Activated CD4-positive, alpha-beta memory T cell treated with anti-CD3 and anti-CD28 coated beads for 36 hours (primary cell): ENCODE measurements at regions not wholly inside any gene's neighbourhood (a gene's known extent, or its start where the extent isn't known, plus 50 kb on each side); places are given as distances from the start of the nearest gene placed in this dataset.

Source experiments
- CTCF ChIA-PET: fragments of 350-600 bp; sonication (Branson Sonifier 250); formaldehyde crosslinking; loops from one replicate; lab custom pipeline; 2021; ENCODE audit warnings: antibody characterized with exemption, inconsistent platforms; lab: Charles Lee
- POLR2A ChIA-PET: fragments of 350-600 bp; sonication (Branson Sonifier 250); formaldehyde crosslinking; loops from one replicate; lab custom pipeline; 2021; ENCODE audit warnings: antibody characterized with exemption; lab: Charles Lee
- DNase-seq: peaks from one replicate; pipeline ENCODE4 v3.0.0-alpha.2; 2020
- H3K27ac Mint-ChIP-seq: one replicate; pipeline ENCODE4 v1.8.0; 2021; ENCODE audit warnings: mixed read lengths
- H3K27me3 Mint-ChIP-seq: one replicate; pipeline ENCODE4 v1.8.0; 2021; ENCODE audit warnings: mixed read lengths
- H3K36me3 Mint-ChIP-seq: one replicate; pipeline ENCODE4 v1.8.0; 2021; ENCODE audit warnings: mixed read lengths
- H3K4me1 Mint-ChIP-seq: one replicate; pipeline ENCODE4 v1.8.0; 2021; ENCODE audit warnings: low read depth, mixed read lengths
- H3K4me3 Mint-ChIP-seq: one replicate; pipeline ENCODE4 v1.8.0; 2021; ENCODE audit warnings: mild to moderate bottlenecking, mixed read lengths
- H3K9me3 Mint-ChIP-seq: one replicate; pipeline ENCODE4 v1.8.0; 2021; ENCODE audit warnings: mixed read lengths
- intact Hi-C: fragments of 100-400 bp; cut with micrococcal nuclease; formaldehyde crosslinking; loops from one replicate; pipeline ENCODE4 v1.15.1; 2023

DNA sequence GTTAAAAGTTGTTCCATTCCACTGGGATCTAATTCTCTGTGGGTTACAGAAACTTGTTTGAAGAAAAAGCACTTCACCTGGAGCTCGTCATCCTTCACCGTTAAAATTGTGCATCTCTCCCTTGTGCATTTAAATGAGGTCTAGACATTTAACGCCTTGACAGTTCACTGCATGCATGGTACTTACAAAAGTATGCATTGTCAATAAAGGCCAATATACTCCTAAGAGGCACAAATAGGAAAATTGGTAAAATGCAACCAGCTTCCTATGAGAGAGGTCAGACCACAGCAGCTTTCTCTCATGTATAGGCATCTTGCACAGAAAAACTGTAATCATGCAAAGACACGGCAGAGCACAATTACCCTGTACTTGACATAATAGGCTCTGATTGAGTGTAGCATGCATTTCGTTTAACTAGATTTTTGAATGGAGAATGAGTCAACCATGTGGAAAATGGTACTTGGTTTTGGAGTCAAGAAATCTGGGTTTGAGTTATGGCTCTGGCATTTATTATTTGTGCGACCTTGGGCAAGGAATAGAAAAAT lies 378.5 kb downstream of the RFPL4B start:
- POLR2A ChIA-PET = interaction anchor here (0.6 kb wide), 1 partner anchor 734 kb away, joined by 3 read pairs; no protein-coding TSS in a partner anchor
- no peak overlapping the region for H3K4me3 Mint-ChIP-seq
- CTCF ChIA-PET = no interaction called here
- DNase-seq = no peak
- no peaks in the 10 kb centered on the region for H3K27me3 Mint-ChIP-seq
- no peak overlapping the region for H3K27ac Mint-ChIP-seq
- no peaks in the 10 kb centered on the region for H3K9me3 Mint-ChIP-seq
- no peaks in the 10 kb centered on the region for H3K36me3 Mint-ChIP-seq
- intact Hi-C loops = no loop called here
- H3K4me1 Mint-ChIP-seq = no peaks in the 10 kb centered on the region

DNA sequence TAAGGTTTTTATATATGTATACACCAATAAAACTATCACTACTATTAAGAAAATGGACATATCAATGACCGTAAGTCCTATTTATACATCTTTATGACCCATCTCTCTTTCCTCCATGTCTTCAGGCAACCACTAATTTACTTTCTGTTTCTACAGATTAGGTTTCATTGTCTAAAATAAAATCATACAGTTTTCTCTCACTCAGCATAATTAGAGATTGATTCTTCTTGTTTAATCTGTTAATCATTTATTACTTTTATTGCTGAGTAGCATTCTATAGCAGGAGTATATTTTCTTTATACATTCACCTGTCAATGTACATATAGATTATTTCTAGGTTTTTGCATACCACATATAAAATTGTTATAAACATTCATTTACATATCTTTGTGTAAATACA lies 388.0 kb downstream of the RFPL4B start:
- no peak for DNase-seq
- Mint-ChIP-seq H3K27me3 (no peaks in the 10 kb centered on the region), H3K36me3 (no peaks in the 10 kb centered on the region), H3K4me1 (no peaks in the 10 kb centered on the region), H3K27ac (no peak overlapping the region), H3K4me3 (no peak overlapping the region), H3K9me3 (peaks cover 3% of the 10 kb centered on the region)
- ChIA-PET CTCF (no interaction called here), POLR2A (no interaction called here)
- intact Hi-C loops = no loop called here

DNA sequence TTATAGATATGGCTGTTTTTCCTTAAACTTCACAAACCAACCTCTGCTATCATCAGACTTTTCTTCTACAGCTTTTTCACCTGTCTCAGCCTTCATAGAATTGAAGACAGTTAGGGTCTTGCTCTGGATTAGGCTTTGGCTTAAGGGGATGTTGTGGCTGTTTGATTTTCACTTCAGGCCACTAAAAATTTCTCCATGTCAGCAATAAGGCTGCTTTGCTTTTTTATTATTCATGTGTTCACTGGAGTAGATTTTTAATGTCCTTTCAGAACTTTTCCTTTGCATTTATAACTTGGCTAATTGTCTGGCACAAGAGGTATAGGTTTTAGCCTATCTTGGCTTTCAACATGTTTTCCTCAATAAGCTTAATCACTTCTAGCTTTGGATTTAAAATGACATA lies 392.6 kb downstream of the RFPL4B start:
- no peaks in the 10 kb centered on the region for H3K36me3 Mint-ChIP-seq
- POLR2A ChIA-PET = no interaction called here
- no peak for DNase-seq
- no peaks in the 10 kb centered on the region for H3K27me3 Mint-ChIP-seq
- H3K4me3 Mint-ChIP-seq = no peak overlapping the region
- H3K4me1 Mint-ChIP-seq = no peaks in the 10 kb centered on the region
- CTCF ChIA-PET = no interaction called here
- H3K9me3 Mint-ChIP-seq = no peaks in the 10 kb centered on the region
- H3K27ac Mint-ChIP-seq = no peak overlapping the region
- intact Hi-C loops = no loop called here

DNA sequence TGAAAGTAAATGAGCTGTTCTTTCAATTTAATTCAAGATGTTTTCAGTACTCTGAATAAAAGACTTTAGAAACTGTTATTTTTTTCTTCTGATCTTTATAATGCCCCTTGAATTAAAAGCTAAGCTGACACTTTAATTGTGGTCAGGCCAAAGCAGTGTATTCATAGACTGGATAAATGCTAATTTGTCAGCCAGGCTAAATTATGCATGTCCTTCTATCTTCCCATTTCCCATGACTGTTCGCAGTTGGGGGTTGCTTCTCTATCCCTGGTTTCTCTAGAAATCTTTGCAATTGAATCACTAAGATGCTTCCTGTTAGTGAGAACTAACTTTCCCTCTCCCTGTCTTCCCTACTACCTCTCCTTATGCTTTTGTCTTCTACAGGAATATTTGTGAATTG lies 396.2 kb downstream of the RFPL4B start:
- no peak for DNase-seq
- Mint-ChIP-seq H3K9me3 (no peaks in the 10 kb centered on the region), H3K27me3 (no peaks in the 10 kb centered on the region), H3K4me3 (no peak overlapping the region), H3K36me3 (no peaks in the 10 kb centered on the region), H3K4me1 (no peaks in the 10 kb centered on the region), H3K27ac (no peak overlapping the region)
- intact Hi-C loops = no loop called here
- CTCF ChIA-PET = no interaction called here
- POLR2A ChIA-PET = no interaction called here

DNA sequence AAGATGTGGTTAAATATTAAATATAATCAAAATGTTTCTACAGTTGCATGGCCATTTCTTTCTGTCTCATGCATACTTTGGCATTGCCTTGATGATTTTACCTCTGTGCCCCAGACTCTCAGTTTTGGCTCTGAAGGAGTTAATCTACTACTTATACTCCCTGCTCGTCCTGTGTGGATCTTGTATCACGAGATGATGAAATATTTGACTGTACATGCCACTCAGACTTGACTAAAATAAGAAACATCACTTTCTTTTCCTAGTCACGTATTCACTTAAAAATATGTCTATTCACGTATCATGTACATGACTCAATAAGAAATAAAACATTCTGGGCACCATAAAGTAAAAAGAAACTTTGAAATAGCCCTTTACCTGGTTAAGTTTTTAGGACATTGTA lies 397.7 kb downstream of the RFPL4B start:
- H3K4me1 Mint-ChIP-seq = no peaks in the 10 kb centered on the region
- H3K9me3 Mint-ChIP-seq = no peaks in the 10 kb centered on the region
- intact Hi-C loops = no loop called here
- H3K4me3 Mint-ChIP-seq = no peak overlapping the region
- no peaks in the 10 kb centered on the region for H3K27me3 Mint-ChIP-seq
- H3K36me3 Mint-ChIP-seq = no peaks in the 10 kb centered on the region
- CTCF ChIA-PET = no interaction called here
- no peak for DNase-seq
- H3K27ac Mint-ChIP-seq = no peak overlapping the region
- POLR2A ChIA-PET = no interaction called here

DNA sequence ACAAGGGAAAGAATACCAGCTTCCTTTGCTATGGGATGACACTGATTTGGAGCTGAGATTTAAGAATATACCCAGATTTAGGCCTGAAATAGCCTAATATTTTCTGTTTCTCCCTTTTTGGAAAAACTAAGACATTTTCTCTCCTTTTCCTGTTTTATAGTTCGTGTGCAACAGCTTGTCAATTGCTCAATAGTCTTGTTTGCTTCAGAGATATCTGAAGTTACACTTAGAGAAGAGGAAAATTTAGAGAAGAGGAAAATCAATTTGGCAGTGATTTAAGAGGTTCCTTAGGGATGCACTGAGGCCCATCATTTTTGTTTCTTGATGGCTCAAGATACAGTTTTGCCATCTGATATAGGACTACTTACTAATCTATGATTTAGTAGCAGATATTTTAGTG lies 398.6 kb downstream of the RFPL4B start:
- Mint-ChIP-seq H3K4me1 (no peaks in the 10 kb centered on the region), H3K27ac (no peak overlapping the region), H3K9me3 (no peaks in the 10 kb centered on the region), H3K36me3 (no peaks in the 10 kb centered on the region), H3K27me3 (no peaks in the 10 kb centered on the region), H3K4me3 (no peak overlapping the region)
- intact Hi-C loops = no loop called here
- CTCF ChIA-PET = no interaction called here
- POLR2A ChIA-PET = no interaction called here
- no peak for DNase-seq

DNA sequence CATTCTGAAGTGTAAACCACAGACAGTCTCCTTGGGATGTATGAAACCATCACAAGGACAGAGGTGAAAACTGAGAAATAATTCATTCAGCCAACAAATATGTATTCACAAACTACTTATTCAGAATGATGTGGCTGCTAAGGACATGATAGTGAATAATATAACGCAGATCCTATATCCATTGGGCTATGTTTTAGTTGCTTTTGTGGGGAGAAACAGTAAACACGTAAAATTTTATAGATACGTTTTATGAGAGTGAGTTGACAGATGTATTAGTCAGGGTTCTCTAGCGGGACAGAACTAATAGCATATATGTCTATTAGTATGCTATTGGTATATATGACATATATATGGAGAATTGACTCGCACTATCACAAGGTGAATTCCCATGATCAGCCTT lies 402.5 kb downstream of the RFPL4B start:
- H3K9me3 Mint-ChIP-seq = no peaks in the 10 kb centered on the region
- H3K27me3 Mint-ChIP-seq = no peaks in the 10 kb centered on the region
- no peak overlapping the region for H3K27ac Mint-ChIP-seq
- no peaks in the 10 kb centered on the region for H3K4me1 Mint-ChIP-seq
- H3K36me3 Mint-ChIP-seq = no peaks in the 10 kb centered on the region
- ChIA-PET CTCF (no interaction called here), POLR2A (no interaction called here)
- no peak overlapping the region for H3K4me3 Mint-ChIP-seq
- intact Hi-C loops = no loop called here
- no peak for DNase-seq

DNA sequence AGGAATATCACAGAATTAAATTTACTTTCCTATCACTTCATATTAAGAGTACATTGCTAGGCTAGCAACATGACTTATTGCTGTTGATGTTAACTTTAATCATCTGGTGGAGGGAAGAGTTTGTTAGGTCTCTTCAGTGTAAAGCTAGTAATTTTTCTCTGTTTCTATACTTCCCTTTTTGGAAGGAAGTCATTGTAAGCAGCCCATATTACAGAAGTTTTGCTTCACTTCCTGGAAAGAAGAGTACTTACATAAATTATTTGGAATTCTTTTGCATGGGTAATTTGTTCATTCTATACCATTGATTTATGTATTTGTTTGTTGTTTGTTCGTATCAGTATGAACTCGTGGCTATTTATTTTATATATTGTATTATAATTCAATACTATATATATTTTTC lies 405.2 kb downstream of the RFPL4B start:
- intact Hi-C loops = no loop called here
- POLR2A ChIA-PET = no interaction called here
- no peak for DNase-seq
- H3K9me3 Mint-ChIP-seq = no peaks in the 10 kb centered on the region
- no peaks in the 10 kb centered on the region for H3K27me3 Mint-ChIP-seq
- CTCF ChIA-PET = no interaction called here
- no peak overlapping the region for H3K27ac Mint-ChIP-seq
- no peaks in the 10 kb centered on the region for H3K36me3 Mint-ChIP-seq
- H3K4me3 Mint-ChIP-seq = no peak overlapping the region
- H3K4me1 Mint-ChIP-seq = no peaks in the 10 kb centered on the region

DNA sequence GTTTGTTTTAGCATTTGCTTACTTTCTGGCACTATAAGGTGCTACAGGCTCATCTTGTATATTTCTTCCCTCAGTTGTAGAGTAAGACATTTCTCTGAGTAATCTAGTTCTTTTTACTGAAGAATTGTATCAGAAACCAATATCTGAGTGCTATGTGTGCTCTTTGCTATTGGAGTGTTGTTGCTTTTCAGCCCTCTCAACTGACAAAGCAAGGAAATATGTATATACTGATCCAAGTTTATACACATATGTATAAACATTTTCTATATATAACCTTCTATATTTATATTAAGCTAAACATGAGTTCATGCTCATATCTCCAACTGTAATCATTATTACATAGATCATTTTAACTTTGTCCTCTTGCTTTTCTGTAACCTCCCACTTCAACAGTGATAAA lies 405.7 kb downstream of the RFPL4B start:
- no peak for DNase-seq
- Mint-ChIP-seq H3K4me1 (no peaks in the 10 kb centered on the region), H3K27me3 (no peaks in the 10 kb centered on the region), H3K9me3 (no peaks in the 10 kb centered on the region), H3K36me3 (no peaks in the 10 kb centered on the region), H3K27ac (no peak overlapping the region), H3K4me3 (no peak overlapping the region)
- CTCF ChIA-PET = no interaction called here
- POLR2A ChIA-PET = no interaction called here
- intact Hi-C loops = no loop called here

DNA sequence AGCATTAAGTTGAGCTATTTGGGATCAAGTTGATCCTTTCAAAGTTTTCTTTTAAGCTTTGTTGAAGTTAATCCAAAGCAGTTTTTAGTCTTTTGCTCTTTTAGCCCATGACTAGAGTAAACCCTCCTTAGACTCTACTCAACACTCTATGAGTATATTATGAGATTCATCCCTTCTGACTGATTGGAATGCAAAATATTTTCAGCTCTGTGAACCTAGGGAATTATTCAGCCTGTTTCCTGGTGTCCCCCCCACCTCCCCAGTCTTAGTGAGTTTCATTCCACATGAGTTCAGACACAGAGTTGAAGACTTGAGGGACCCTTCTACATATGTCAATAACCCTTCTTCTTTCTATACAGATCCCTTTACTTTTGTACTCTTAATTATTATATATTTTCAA lies 413.7 kb downstream of the RFPL4B start:
- no peak overlapping the region for H3K27ac Mint-ChIP-seq
- CTCF ChIA-PET = interaction anchor here (0.6 kb wide), 1 partner anchor 16 kb away, joined by 3 read pairs; no protein-coding TSS in a partner anchor
- no peaks in the 10 kb centered on the region for H3K4me1 Mint-ChIP-seq
- intact Hi-C loops = no loop called here
- no peaks in the 10 kb centered on the region for H3K27me3 Mint-ChIP-seq
- POLR2A ChIA-PET = no interaction called here
- H3K4me3 Mint-ChIP-seq = no peak overlapping the region
- H3K9me3 Mint-ChIP-seq = no peaks in the 10 kb centered on the region
- H3K36me3 Mint-ChIP-seq = no peaks in the 10 kb centered on the region
- no peak for DNase-seq

DNA sequence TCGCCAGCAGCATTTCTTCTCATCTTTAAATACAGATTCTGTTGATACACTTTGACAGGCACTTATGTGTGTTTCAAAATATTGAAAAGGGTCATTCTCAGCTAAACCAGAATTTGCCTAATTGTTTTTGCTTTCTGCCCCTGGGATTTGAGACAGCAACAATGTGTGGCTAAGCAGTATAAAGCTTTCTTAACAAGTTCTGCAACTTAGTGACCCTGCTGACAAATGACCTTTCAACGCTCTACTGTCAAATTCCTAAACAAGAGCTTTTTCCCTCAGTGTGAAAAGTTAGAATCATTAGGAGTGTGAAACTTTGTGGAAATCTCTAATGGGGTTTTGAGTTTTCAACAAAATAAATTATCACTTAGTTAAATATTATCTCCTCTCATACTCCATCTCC lies 414.6 kb downstream of the RFPL4B start:
- Mint-ChIP-seq H3K36me3 (no peaks in the 10 kb centered on the region), H3K27me3 (no peaks in the 10 kb centered on the region), H3K9me3 (peaks cover under 1% of the 10 kb centered on the region), H3K27ac (no peak overlapping the region), H3K4me3 (no peak overlapping the region), H3K4me1 (no peaks in the 10 kb centered on the region)
- CTCF ChIA-PET = no interaction called here
- intact Hi-C loops = no loop called here
- DNase-seq = no peak
- POLR2A ChIA-PET = no interaction called here

DNA sequence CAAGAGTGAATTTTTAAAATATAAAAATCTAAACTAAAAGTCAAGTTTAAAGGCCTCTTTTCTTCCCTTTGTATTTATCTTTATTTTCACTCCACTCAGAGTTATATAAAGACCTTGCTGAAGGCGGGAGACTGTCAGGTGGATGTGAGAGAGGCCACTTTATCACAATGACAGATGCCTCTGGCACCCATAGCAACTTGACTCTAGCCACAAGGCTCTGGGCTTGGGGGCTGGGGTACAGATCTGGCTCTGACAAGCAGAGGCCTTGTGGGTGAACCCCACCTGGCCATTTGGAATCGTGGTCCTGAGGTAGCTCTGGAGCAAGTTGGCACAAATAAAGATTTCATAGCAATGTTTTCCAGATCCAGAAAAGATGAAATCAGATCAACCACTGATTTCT lies 417.2 kb downstream of the RFPL4B start:
- DNase-seq = no peak
- H3K9me3 Mint-ChIP-seq = peaks cover 15% of the 10 kb centered on the region
- POLR2A ChIA-PET = no interaction called here
- CTCF ChIA-PET = no interaction called here
- H3K27me3 Mint-ChIP-seq = no peaks in the 10 kb centered on the region
- H3K36me3 Mint-ChIP-seq = no peaks in the 10 kb centered on the region
- no peak overlapping the region for H3K27ac Mint-ChIP-seq
- no peaks in the 10 kb centered on the region for H3K4me1 Mint-ChIP-seq
- no peak overlapping the region for H3K4me3 Mint-ChIP-seq
- intact Hi-C loops = no loop called here

DNA sequence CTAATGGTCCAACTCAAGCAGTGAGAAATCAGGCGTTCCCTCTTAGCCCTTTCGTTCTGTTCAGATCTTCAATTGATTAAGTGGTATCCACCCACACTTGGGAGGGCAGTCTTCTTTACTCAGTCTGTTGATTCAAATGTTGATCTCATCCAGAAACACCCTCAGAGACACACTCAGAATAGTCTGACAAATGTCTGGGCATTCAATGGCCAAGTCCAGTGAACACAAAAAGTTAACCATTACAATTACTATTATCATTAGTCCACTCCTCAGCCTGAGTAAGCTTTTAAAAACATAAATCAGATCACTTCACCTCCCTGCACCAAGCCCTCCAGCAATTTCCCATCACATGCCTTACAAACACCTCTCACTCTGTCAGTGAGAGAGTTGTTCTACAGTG lies 423.2 kb downstream of the RFPL4B start:
- Mint-ChIP-seq H3K4me3 (no peak overlapping the region), H3K27me3 (no peaks in the 10 kb centered on the region), H3K27ac (no peak overlapping the region), H3K4me1 (no peaks in the 10 kb centered on the region), H3K9me3 (peaks cover 15% of the 10 kb centered on the region), H3K36me3 (no peaks in the 10 kb centered on the region)
- ChIA-PET POLR2A (no interaction called here), CTCF (no interaction called here)
- intact Hi-C loops = no loop called here
- DNase-seq = no peak
